Spleen (tissue), 11 donors: ENCODE measurements at regions not wholly inside any gene's neighbourhood (a gene's known extent, or its start where the extent isn't known, plus 50 kb on each side); places are given as distances from the start of the nearest gene placed in this dataset.
"Not testable (repeated sequence)": the region's sequence is repeated elsewhere in the genome, so short reads cannot be mapped to it uniquely, and the experiment has no call there.

Experiments used
- DNase-seq: peaks from one replicate; pipeline ENCODE4 v3.0.0-alpha.2; 2020
- H3K27ac ChIP-seq, 8 donors: fragments of 200-600 bp; sonication (generic) in 7 of 8; 1 replicate in 4 of 8; 2 replicates in 4 of 8; pipeline versions ENCODE4 v1.5.0 to v1.8.0; 2016 to 2021; ENCODE audit warnings: inconsistent platforms in 4 of 8, mild to moderate bottlenecking in 4 of 8, moderate library complexity in 1 of 8
- H3K27me3 ChIP-seq, 7 donors: fragments of 200-600 bp; sonication (generic) in 6 of 7; replicated peaks in 1 of 7; 1 replicate in 4 of 7; 2 replicates in 3 of 7; pipeline versions ENCODE4 v1.5.0 to v1.8.0; 2016 to 2021; ENCODE audit warnings: inconsistent platforms in 3 of 7, mild to moderate bottlenecking in 1 of 7
- H3K36me3 ChIP-seq, 6 donors: fragments of 200-600 bp; sonication (generic) in 5 of 6; 1 replicate in 4 of 6; 2 replicates in 2 of 6; pipeline versions ENCODE4 v1.5.0 to v1.8.0; 2016 to 2021; ENCODE audit warnings: inconsistent platforms in 2 of 6
- H3K4me1 ChIP-seq, 6 donors: fragments of 200-600 bp; sonication (generic) in 5 of 6; 1 replicate in 3 of 6; 2 replicates in 3 of 6; pipeline versions ENCODE4 v1.5.0 to v1.8.0; 2016 to 2021; ENCODE audit warnings: inconsistent platforms in 3 of 6
- H3K4me3 ChIP-seq, 8 donors: fragments of 200-600 bp; sonication (generic) in 7 of 8; 1 replicate in 4 of 8; 2 replicates in 4 of 8; pipeline versions ENCODE4 v1.5.0 to v1.8.0; 2016 to 2021; ENCODE audit warnings: inconsistent platforms in 4 of 8, mild to moderate bottlenecking in 4 of 8, moderate library complexity in 2 of 8
- H3K9me3 ChIP-seq, 8 donors: fragments of 200-600 bp; sonication (generic) in 7 of 8; 1 replicate in 4 of 8; 2 replicates in 4 of 8; pipeline versions ENCODE4 v1.5.0 to v1.8.0; 2016 to 2021; ENCODE audit warnings: inconsistent platforms in 4 of 8
- CTCF ChIP-seq, 11 experiments: fragments of 200-600 bp in 7 of 11; fragments of 450-650 bp in 4 of 11; sonication (generic) in 4 of 11; IDR thresholded peaks in 8 of 11; conservative IDR thresholded peaks in 3 of 11; 1 replicate in 7 of 11; 2 replicates in 4 of 11; pipeline versions ENCODE4 v1.4.0 to v1.8.0; 2016 to 2021; ENCODE audit warnings: antibody characterized with exemption in 11 of 11, inconsistent platforms in 4 of 11, mild to moderate bottlenecking in 1 of 11
- POLR2A ChIP-seq, 3 donors: fragments of 450-650 bp; IDR thresholded peaks; one replicate each; pipeline ENCODE4 v1.5.1; 2017; ENCODE audit warnings: antibody characterized with exemption in 3 of 3, mild to moderate bottlenecking in 1 of 3
- POLR2AphosphoS5 ChIP-seq, 3 donors: sonication (generic); formaldehyde crosslinking; IDR thresholded peaks; one replicate each; pipeline ENCODE4 v1.5.1; 2017; ENCODE audit warnings: antibody characterized with exemption in 3 of 3
- WGBS, 5 donors: extraction: QIAGEN DNeasy Blood & Tissue Kit in 3 of 5; methylation state at CpG; one replicate each; pipeline versions ENCODE4 v1.1.5 to v1.1.7; 2013 to 2018; 5-methylcytosine and 5-hydroxymethylcytosine counted together
- intact Hi-C: fragments of 100-400 bp; cut with DNase I; formaldehyde crosslinking; loops from one replicate; pipeline ENCODE4 v1.15.0; 2023; ENCODE audit warnings: low total_unique reads
- donor health status: healthy with polysubstance abuse.
- donor health status: DM: no; HTN: no; CAD: no; lungs with moderate emphysema.
- donor health status: DM: no; HTN: no; CAD: no.
- donor health status: Bipolar disorder and iron deficiency.
- donor health status: healthy.
- donor health status: DM: no; HTN: no; CAD: no.
- donor health status: DM: yes; HTN: yes; CAD: no.

- intact Hi-C loops: no loop called here
- Histone ChIP-seq H3K4me1 (no peaks in the 10 kb centered on the region), H3K36me3 (no peaks in the 10 kb centered on the region), H3K4me3 (no peak overlapping the region), H3K27ac (peak overlapping the region in 3 of 8 donors; percentile 0 to 39 (median 16)), H3K27me3 (no peaks in the 10 kb centered on the region), H3K9me3 (no peaks in the 10 kb centered on the region)
- DNase-seq: no peak
- no peak for TF ChIP-seq CTCF (IDR thresholded peaks at IDR 0.05 in 8 of 11, conservative IDR thresholded peaks at IDR 0.05 in 3 of 11)
- no peak for TF ChIP-seq POLR2A (IDR thresholded peaks at IDR 0.05)
- TF ChIP-seq POLR2AphosphoS5 (IDR thresholded peaks at IDR 0.05): no peak
- 60 to 73% (median 66%) methylated on average over 4 of the region's 4 CpGs for WGBS, 5 donors
Observed at GRCh38 chr7:25694699-25695098, 457.3 kb upstream of the NFE2L3 start.

DNA sequence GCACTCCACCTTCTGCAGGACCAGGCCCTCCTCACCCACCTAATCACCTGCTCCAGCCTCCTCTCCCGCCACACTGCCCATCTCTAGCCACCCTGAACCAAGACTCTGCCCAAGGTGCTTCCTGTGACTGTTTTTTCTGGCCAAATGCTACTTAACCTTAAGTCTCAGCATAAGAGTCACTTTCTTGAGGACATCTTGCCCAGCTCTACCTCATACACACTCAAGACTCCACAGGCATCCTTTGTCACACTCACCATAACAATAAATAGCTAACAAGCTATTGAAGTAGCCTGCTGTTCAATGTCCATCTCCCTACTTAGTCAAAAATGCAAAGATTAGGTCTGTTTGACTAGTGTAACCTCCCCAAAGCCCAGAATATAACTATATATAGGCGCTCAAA, 455.4 kb upstream of the NFE2L3 start:
- H3K9me3 ChIP-seq: peaks cover 0 to 4% (median 0%) of the 10 kb centered on the region in 8 donors
- no peaks in the 10 kb centered on the region for H3K27me3 ChIP-seq
- no peaks in the 10 kb centered on the region for H3K4me1 ChIP-seq
- H3K27ac ChIP-seq: no peak overlapping the region
- intact Hi-C loops: no loop called here
- H3K4me3 ChIP-seq: no peak overlapping the region
- 79 to 90% (median 85%) methylated on average over 2 of the region's 2 CpGs for WGBS, 5 donors
- DNase-seq: no peak
- no peaks in the 10 kb centered on the region for H3K36me3 ChIP-seq
- no peak for TF ChIP-seq CTCF (IDR thresholded peaks at IDR 0.05 in 8 of 11, conservative IDR thresholded peaks at IDR 0.05 in 3 of 11)
- no peak for TF ChIP-seq POLR2A (IDR thresholded peaks at IDR 0.05)
- no peak for TF ChIP-seq POLR2AphosphoS5 (IDR thresholded peaks at IDR 0.05)

DNA sequence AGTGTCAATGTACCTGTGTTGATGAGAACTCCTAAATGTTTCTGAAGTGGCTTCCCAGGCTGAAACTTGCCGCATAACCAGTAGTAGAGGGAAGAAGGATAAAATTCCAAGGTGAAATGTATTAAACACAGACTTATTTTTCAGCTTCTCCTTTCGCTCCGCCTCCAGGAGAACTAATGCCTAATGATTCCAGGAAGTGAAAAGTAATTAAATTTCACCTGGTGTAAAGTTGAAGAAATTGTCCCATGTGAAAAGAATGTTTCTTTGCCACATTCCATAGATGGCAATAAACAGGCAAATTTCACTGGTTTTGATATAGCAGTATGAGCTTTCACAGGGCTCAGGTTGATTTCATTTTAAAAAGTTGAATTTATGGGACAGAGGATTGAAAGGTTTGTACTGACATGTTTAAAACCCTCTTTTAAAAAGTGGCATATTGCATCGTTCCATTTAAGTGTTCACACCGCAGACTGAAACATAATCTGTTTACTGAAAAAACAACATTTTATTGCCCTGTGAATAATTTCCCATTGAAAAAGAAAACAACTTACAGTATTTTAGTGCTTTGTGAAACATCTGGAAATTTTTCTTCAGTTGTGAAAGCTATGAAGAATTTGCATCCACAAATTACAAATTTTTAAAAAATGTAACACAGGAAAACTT, 453.4 kb upstream of the NFE2L3 start:
- Histone ChIP-seq H3K36me3 (no peaks in the 10 kb centered on the region), H3K4me3 (no peak overlapping the region), H3K27ac (no peak overlapping the region), H3K9me3 (peaks cover 0 to 4% (median 0%) of the 10 kb centered on the region in 8 donors), H3K27me3 (no peaks in the 10 kb centered on the region), H3K4me1 (no peaks in the 10 kb centered on the region)
- 88 to 97% (median 91%) methylated on average over 5 of the region's 5 CpGs for WGBS, 5 donors
- DNase-seq: no peak
- TF ChIP-seq POLR2AphosphoS5 (IDR thresholded peaks at IDR 0.05) (no peak), POLR2A (IDR thresholded peaks at IDR 0.05) (no peak), CTCF (IDR thresholded peaks at IDR 0.05 in 8 of 11, conservative IDR thresholded peaks at IDR 0.05 in 3 of 11) (no peak)
- intact Hi-C loops: no loop called here

DNA sequence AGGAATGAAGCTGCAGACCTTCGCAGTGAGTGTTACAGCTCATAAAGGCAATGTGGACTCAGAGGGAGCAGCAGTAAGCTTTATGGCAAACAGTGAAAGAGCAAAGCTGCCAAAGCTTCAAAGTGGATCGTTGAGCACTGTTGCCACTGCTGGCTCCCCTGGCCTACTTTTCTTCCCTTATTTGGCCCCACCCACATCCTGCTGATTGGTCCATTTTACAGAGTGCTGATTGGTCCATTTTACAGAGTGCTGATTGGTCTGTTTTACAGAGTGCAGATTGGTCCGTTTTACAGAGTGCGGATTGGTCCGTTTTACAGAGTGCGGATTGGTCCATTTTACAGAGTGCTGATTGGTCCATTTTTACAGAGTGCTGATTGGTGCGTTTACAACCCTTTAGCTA, 451.9 kb upstream of the NFE2L3 start:
- H3K4me1 ChIP-seq, H3K9me3 ChIP-seq, H3K27ac ChIP-seq, H3K4me3 ChIP-seq, DNase-seq, H3K36me3 ChIP-seq, H3K27me3 ChIP-seq, intact Hi-C loops: not testable (repeated sequence)
- 83 to 95% (median 93%) methylated on average over 7 of the region's 7 CpGs for WGBS, 5 donors

DNA sequence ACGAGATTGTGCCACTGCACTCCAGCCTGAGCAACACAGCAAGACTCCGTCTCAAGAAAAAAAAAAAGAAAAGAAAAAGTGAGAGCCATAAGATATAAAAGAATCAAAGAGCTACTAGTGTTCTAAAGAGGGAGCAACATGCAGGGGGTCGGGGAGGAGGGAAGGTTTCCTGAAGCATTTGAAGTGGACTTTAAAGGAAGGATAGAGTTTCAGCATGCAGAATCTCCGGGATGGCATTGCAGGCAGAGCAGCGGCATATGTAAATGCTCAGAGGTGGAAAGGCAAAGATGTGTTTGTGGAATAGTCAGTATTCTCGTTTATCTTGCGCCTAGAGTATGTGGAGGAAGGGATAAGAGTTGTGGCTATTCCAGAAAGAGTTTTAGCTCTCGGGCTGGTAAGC, 447.6 kb upstream of the NFE2L3 start:
- no peak overlapping the region for H3K27ac ChIP-seq
- intact Hi-C loops: no loop called here
- no peaks in the 10 kb centered on the region for H3K27me3 ChIP-seq
- no peaks in the 10 kb centered on the region for H3K4me1 ChIP-seq
- no peak overlapping the region for H3K4me3 ChIP-seq
- no peak for TF ChIP-seq POLR2A (IDR thresholded peaks at IDR 0.05)
- no peak for TF ChIP-seq CTCF (IDR thresholded peaks at IDR 0.05 in 8 of 11, conservative IDR thresholded peaks at IDR 0.05 in 3 of 11)
- TF ChIP-seq POLR2AphosphoS5 (IDR thresholded peaks at IDR 0.05): no peak
- DNase-seq: no peak
- H3K36me3 ChIP-seq: no peaks in the 10 kb centered on the region
- H3K9me3 ChIP-seq: peaks cover 0 to 8% (median 0%) of the 10 kb centered on the region in 8 donors
- WGBS, 5 donors: 86 to 91% (median 88%) methylated on average over 8 of the region's 8 CpGs
